PFSK-1 (cell line): ENCODE measurements at regions not wholly inside any gene's neighbourhood (a gene's known extent, or its start where the extent isn't known, plus 50 kb on each side); places are given as distances from the start of the nearest gene placed in this dataset.

Source experiments
- POLR2AphosphoS5 ChIP-seq: IDR thresholded peaks from 2 replicates; pipeline ENCODE4 v1.6.1; 2012; ENCODE audit warnings: low read depth, mild to moderate bottlenecking, control low read depth, low read length, moderate library complexity
- REST ChIP-seq, 2 experiments: IDR thresholded peaks; 2 replicates each; pipeline versions ENCODE4 v1.6.1 to v1.8.0; 2011 to 2012; ENCODE audit warnings: low read depth in 2 of 2, low read length in 2 of 2, control low read depth in 1 of 2, inconsistent platforms in 1 of 2, mild to moderate bottlenecking in 1 of 2, moderate library complexity in 1 of 2; ENCODE audit not compliant: insufficient read depth in 1 of 2
- SIN3A ChIP-seq: IDR thresholded peaks from 2 replicates; pipeline ENCODE4 v1.6.1; 2012; ENCODE audit warnings: mild to moderate bottlenecking, low read length, moderate library complexity, borderline replicate concordance; ENCODE audit not compliant: insufficient read depth

GRCh38 chr2:9703701-9704221 is 73.0 kb upstream of the YWHAQ start:
- TF ChIP-seq REST (IDR thresholded peaks at IDR 0.05; ENCODE audit: insufficient read depth in 1 of 2, low read depth in 2 of 2, low read length in 2 of 2) = no peak
- no peak for TF ChIP-seq POLR2AphosphoS5
- TF ChIP-seq SIN3A = no peak
